Peyer's patch (tissue), 4 donors: ENCODE measurements at regions not wholly inside any gene's neighbourhood (a gene's known extent, or its start where the extent isn't known, plus 50 kb on each side); places are given as distances from the start of the nearest gene placed in this dataset.

ENCODE experiments used
- POLR2A ChIP-seq, 2 donors: fragments of 450-650 bp; IDR thresholded peaks; one replicate each; pipeline ENCODE4 v1.5.1; 2017; ENCODE audit warnings: antibody characterized with exemption in 2 of 2, mild to moderate bottlenecking in 2 of 2, moderate library complexity in 2 of 2
- TF ChIP-seq, protein P1 (sequence below), 6 experiments: fragments of 450-650 bp in 4 of 6; fragments of 200-600 bp in 2 of 6; sonication (generic) in 1 of 6; IDR thresholded peaks; one replicate each; pipeline ENCODE4 v1.5.1; 2017 to 2019; ENCODE audit warnings: antibody characterized with exemption in 6 of 6, mild to moderate bottlenecking in 3 of 6, moderate library complexity in 1 of 6

GRCh38 chr19:29001141-29001581, 211.8 kb downstream of the UQCRFS1 start:
- TF ChIP-seq, protein P1, sequence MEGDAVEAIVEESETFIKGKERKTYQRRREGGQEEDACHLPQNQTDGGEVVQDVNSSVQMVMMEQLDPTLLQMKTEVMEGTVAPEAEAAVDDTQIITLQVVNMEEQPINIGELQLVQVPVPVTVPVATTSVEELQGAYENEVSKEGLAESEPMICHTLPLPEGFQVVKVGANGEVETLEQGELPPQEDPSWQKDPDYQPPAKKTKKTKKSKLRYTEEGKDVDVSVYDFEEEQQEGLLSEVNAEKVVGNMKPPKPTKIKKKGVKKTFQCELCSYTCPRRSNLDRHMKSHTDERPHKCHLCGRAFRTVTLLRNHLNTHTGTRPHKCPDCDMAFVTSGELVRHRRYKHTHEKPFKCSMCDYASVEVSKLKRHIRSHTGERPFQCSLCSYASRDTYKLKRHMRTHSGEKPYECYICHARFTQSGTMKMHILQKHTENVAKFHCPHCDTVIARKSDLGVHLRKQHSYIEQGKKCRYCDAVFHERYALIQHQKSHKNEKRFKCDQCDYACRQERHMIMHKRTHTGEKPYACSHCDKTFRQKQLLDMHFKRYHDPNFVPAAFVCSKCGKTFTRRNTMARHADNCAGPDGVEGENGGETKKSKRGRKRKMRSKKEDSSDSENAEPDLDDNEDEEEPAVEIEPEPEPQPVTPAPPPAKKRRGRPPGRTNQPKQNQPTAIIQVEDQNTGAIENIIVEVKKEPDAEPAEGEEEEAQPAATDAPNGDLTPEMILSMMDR (IDR thresholded peaks at IDR 0.05): no peak
- TF ChIP-seq POLR2A (IDR thresholded peaks at IDR 0.05): no peak
